Loucy (cell line): ENCODE measurements at regions not wholly inside any gene's neighbourhood (a gene's known extent, or its start where the extent isn't known, plus 50 kb on each side); places are given as distances from the start of the nearest gene placed in this dataset.

Source experiments
- H2AFZ ChIP-seq: fragments of 200-600 bp; sonication (generic); 2 replicates; pipeline ENCODE4 v1.6.0; 2016; ENCODE audit warnings: antibody characterized with exemption, mild to moderate bottlenecking, low read length, moderate library complexity
- H3F3A ChIP-seq: fragments of 200-600 bp; 2 replicates; pipeline ENCODE4 v1.6.0; 2016; ENCODE audit warnings: antibody characterized with exemption, low read depth, mild to moderate bottlenecking
- H3K27me3 ChIP-seq: fragments of 200-600 bp; sonication (generic); 2 replicates; pipeline ENCODE4 v1.6.1; 2014; ENCODE audit warnings: low read length, mild to moderate bottlenecking; ENCODE audit not compliant: insufficient read depth, poor library complexity, severe bottlenecking
- H3K36me3 ChIP-seq: fragments of 200-600 bp; sonication (generic); 2 replicates; pipeline ENCODE4 v1.6.1; 2016; ENCODE audit warnings: low read length; ENCODE audit not compliant: insufficient read depth
- H3K4me1 ChIP-seq: fragments of 200-600 bp; sonication (generic); 2 replicates; pipeline ENCODE4 v1.5.1; 2014; ENCODE audit warnings: low read length, mild to moderate bottlenecking; ENCODE audit not compliant: insufficient read depth, poor library complexity, severe bottlenecking
- H3K4me2 ChIP-seq: fragments of 200-600 bp; sonication (generic); 2 replicates; pipeline ENCODE4 v1.6.0; 2014; ENCODE audit warnings: antibody characterized with exemption, low read length, low read depth, mild to moderate bottlenecking; ENCODE audit not compliant: poor library complexity, severe bottlenecking
- H3K4me3 ChIP-seq: fragments of 200-600 bp; sonication (generic); 2 replicates; pipeline ENCODE4 v1.5.1; 2014; ENCODE audit warnings: low read length, mild to moderate bottlenecking, mixed read lengths; ENCODE audit not compliant: poor library complexity, severe bottlenecking
- H3K79me2 ChIP-seq: fragments of 200-600 bp; sonication (generic); 2 replicates; pipeline ENCODE4 v1.6.1; 2014; ENCODE audit warnings: low read length; ENCODE audit not compliant: insufficient read depth
- H3K9ac ChIP-seq: fragments of 200-600 bp; sonication (generic); 2 replicates; pipeline ENCODE4 v1.6.0; 2014; ENCODE audit warnings: mild to moderate bottlenecking, low read depth, low read length, moderate library complexity; ENCODE audit not compliant: poor library complexity, severe bottlenecking
- H3K9me2 ChIP-seq: fragments of 200-600 bp; sonication (generic); replicated peaks from 2 replicates; pipeline ENCODE4 v1.6.1; 2016; ENCODE audit warnings: low read depth, low read length, mixed read lengths
- H3K9me3 ChIP-seq: fragments of 200-600 bp; sonication (generic); 2 replicates; pipeline ENCODE4 v1.6.1; 2014; ENCODE audit warnings: mild to moderate bottlenecking, antibody characterized with exemption, low read length, low read depth; ENCODE audit not compliant: insufficient read depth
- H4K20me1 ChIP-seq: fragments of 200-600 bp; sonication (generic); 2 replicates; pipeline ENCODE4 v1.6.0; 2014; ENCODE audit warnings: antibody characterized with exemption, low read length, mild to moderate bottlenecking; ENCODE audit not compliant: insufficient read depth, poor library complexity, severe bottlenecking
- EZH2phosphoT487 ChIP-seq: fragments of 200-600 bp; IDR thresholded peaks from 2 replicates; pipeline ENCODE4 v1.6.1; 2018; ENCODE audit warnings: antibody characterized with exemption, mild to moderate bottlenecking, moderate library complexity, borderline replicate concordance
- TF ChIP-seq, protein P1 (sequence below): fragments of 200-600 bp; sonication (generic); conservative IDR thresholded peaks from 2 replicates; pipeline ENCODE4 v1.5.1; 2014; ENCODE audit warnings: mild to moderate bottlenecking, antibody characterized with exemption, low read length

DNA sequence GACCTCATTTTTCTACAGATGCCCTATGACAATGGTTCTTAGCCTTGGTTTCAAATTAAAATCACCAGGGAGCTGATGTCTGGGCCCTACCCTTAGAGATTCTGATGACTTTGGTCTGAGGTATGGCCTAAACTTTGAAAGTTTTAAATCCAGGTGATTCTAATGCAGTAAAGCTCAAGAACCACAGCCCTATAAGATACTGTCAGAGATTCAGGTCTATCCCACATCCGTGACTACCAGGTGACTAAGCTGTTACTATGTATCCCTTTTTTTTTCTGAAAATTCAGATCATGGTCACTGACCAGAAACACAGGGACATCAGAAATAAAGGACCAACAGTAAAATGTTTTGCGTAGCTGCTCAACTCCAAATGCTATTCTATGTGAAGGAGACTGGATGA, 148.8 kb upstream of the BMP4 start:
- H3K4me3 ChIP-seq, result no peak overlapping the region
- no peaks in the 10 kb centered on the region; the same call in 1 of the 2 replicates for H3K9me2 ChIP-seq
- TF ChIP-seq, protein P1, sequence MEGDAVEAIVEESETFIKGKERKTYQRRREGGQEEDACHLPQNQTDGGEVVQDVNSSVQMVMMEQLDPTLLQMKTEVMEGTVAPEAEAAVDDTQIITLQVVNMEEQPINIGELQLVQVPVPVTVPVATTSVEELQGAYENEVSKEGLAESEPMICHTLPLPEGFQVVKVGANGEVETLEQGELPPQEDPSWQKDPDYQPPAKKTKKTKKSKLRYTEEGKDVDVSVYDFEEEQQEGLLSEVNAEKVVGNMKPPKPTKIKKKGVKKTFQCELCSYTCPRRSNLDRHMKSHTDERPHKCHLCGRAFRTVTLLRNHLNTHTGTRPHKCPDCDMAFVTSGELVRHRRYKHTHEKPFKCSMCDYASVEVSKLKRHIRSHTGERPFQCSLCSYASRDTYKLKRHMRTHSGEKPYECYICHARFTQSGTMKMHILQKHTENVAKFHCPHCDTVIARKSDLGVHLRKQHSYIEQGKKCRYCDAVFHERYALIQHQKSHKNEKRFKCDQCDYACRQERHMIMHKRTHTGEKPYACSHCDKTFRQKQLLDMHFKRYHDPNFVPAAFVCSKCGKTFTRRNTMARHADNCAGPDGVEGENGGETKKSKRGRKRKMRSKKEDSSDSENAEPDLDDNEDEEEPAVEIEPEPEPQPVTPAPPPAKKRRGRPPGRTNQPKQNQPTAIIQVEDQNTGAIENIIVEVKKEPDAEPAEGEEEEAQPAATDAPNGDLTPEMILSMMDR, result no peak
- TF ChIP-seq EZH2phosphoT487, result no peak
- H3K36me3 ChIP-seq, result no peaks in the 10 kb centered on the region
- H3K79me2 ChIP-seq, result no peaks in the 10 kb centered on the region
- H3K9me3 ChIP-seq, result no peaks in the 10 kb centered on the region
- no peaks in the 10 kb centered on the region for H3K27me3 ChIP-seq
- H3F3A ChIP-seq, result no peaks in the 10 kb centered on the region
- H3K9ac ChIP-seq, result no peak overlapping the region
- H2AFZ ChIP-seq, result no peak overlapping the region
- H4K20me1 ChIP-seq, result no peaks in the 10 kb centered on the region
- no peaks in the 10 kb centered on the region for H3K4me1 ChIP-seq
- H3K4me2 ChIP-seq, result no peak overlapping the region

DNA sequence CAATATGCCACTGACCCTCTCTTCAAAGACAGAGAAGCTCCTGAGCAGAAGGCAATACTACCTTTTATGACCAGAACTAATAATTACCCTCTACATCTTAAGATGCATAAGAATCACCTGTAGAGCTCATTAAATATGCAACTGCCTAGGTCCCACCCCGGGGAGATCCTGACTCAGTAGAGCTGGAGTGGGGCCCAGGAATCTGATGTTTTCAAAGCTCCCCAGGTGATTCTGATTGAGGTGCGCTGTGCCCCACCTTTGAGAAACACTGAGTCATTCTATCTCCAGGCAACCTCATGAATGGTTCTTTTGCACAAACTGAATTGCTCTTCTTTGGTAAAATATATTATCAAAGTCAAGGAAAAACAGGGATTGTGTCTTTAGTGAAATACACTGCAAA, 149.3 kb upstream of the BMP4 start:
- Histone ChIP-seq H3K9ac (no peak overlapping the region), H3K4me2 (no peak overlapping the region), H3K79me2 (no peaks in the 10 kb centered on the region), H3K4me1 (no peaks in the 10 kb centered on the region), H3K9me2 (no peaks in the 10 kb centered on the region; the same call in 1 of the 2 replicates), H3K27me3 (no peaks in the 10 kb centered on the region), H3F3A (no peaks in the 10 kb centered on the region), H2AFZ (no peak overlapping the region), H3K36me3 (no peaks in the 10 kb centered on the region), H3K9me3 (no peaks in the 10 kb centered on the region), H4K20me1 (no peaks in the 10 kb centered on the region), H3K4me3 (no peak overlapping the region)
- TF ChIP-seq, protein P1, result no peak
- TF ChIP-seq EZH2phosphoT487, result no peak

DNA sequence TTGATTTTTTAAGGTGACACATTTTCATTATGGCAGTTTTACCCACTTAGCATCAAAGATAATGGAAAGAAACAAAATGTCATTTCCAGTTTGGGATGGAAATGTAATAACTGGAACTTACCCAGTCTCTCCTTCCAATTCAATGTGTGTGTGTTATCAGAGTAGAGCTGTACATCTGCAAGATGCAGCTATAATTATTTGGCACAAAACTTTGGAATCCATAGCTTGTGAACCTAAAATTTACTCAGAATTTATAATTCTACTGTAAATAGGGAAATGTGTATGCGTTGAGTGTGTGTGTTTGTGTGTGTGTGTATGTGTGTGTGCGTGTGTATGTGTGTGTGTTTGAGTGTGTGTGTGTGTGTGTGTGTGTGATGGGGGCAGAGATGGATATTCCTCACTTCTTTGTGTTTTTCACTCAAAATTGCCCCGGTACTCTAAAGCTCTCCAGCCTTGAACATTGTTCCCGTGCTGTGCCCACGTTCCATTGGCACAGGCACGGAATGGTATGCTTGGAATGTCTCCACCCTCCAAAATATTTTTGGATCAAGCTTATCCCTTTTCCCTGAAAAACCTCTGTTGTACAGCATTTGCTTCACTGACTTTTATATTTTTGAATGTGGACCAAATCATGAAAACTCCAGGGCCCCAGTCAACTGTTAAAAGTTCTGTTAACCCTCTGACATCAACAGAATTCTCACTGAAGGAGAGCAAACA, 150.2 kb upstream of the BMP4 start:
- Histone ChIP-seq H3K79me2 (no peaks in the 10 kb centered on the region), H3K4me1 (no peaks in the 10 kb centered on the region), H2AFZ (no peak overlapping the region), H3K27me3 (no peaks in the 10 kb centered on the region), H3K9ac (no peak overlapping the region), H3K9me2 (no peaks in the 10 kb centered on the region), H3K4me2 (no peak overlapping the region), H3F3A (no peaks in the 10 kb centered on the region), H3K36me3 (no peaks in the 10 kb centered on the region), H3K9me3 (no peaks in the 10 kb centered on the region), H3K4me3 (no peak overlapping the region), H4K20me1 (no peaks in the 10 kb centered on the region)
- TF ChIP-seq EZH2phosphoT487, result no peak
- TF ChIP-seq, protein P1, result no peak
